Germinal center (tissue), 1 donor: ENCODE measurements at regions not wholly inside any gene's neighbourhood (a gene's known extent, or its start where the extent isn't known, plus 50 kb on each side); places are given as distances from the start of the nearest gene placed in this dataset.

ENCODE experiments used
- DNase-seq: peaks from one replicate; pipeline ENCODE4 v3.0.0; 2012; ENCODE audit warnings: mixed read lengths, low spot score

DNA sequence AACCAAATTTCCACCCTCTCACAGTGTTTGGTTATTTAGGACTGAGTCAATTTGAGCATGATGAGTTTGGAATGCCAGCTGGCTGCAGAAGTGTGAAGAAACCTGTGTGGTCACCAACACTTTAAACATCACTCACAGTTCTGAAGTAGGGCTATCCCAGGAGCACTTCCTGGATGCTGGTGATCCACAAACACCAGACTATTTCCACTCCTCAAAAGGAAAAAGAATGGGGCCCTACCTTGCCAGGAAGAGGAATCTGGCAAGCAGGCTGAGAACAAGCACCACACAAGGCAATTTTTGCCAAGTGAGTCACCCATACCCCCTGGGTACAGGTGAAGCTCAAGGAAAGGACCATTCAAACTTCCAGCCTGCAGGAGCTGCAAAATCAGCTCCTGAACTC is 294.2 kb upstream of the PTGER4 start:
- no peak for DNase-seq

- DNase-seq: no peak
Observed at GRCh38 chr5:40384782-40385390, 294.8 kb upstream of the PTGER4 start.

GRCh38 chr5:40383749-40384651 is 295.7 kb upstream of the PTGER4 start:
- no peak for DNase-seq

DNA sequence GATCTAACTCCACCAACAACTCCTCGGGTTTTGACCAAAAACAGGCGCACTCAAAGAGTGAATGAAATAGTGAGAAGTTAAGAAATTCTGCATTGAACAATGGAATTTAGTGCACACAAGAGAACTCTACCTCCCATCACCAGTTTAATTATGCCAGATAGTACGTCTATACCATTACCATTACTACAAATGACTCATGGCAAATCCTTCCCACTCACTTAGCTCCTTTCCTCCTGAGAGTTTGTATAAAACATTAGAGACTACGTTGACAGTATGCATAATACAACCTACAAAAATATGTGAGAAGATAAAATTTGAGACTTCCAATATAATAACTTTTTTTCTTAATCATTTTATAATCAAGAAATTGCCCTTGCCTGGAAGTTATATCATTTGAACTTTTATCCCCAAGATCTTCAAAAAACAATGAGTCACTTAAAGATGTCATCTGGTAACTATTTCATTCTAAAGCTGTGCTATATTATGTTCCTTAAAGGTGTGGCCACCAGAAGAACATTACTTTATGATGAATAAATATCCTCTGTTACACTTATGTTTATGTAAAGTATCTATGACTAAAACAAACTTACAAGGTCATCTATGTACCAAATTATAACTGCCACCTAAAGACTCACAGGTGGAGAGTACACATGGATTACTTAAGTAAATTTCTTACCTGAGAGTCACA is 297.9 kb upstream of the PTGER4 start:
- no peak for DNase-seq

- DNase-seq: no peak
Observed at GRCh38 chr5:40381016-40381415, 298.7 kb upstream of the PTGER4 start.

DNA sequence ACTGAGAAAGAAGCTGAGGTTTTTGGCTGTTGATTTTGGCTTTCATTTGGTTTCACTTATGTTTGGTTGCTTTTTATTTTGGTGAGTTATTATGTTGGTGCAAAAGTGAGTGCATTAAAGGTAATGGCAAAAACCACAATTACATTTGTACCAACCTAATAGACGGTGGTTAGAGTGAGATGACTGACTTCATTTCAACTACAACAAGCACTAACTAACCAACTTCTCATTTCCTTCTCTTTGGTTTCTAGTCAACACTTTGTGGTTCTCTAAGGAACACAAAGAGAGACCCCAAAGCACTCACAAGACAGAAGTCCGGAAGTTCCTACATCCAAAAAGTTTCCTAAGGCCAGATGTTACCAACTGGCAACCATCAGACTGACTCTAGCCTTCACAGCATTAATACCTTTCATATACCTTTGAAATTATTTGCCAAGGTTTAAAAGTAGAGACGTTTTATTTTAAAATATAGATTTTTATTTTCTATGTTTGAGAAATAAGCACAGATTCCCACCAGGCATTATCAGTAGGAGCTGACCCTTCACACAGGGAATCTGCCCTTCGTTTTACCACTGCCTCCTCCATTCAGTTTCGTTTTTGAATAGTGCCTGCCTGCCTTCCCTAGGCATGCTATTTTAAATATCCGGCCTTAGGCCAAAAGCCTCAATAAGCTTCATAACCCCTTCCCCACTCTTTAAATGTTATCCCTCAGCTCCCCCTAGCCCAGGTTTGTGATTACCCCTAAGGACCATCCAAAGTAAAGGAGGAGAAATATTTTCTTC is 301.1 kb upstream of the PTGER4 start:
- DNase-seq: no peak

DNA sequence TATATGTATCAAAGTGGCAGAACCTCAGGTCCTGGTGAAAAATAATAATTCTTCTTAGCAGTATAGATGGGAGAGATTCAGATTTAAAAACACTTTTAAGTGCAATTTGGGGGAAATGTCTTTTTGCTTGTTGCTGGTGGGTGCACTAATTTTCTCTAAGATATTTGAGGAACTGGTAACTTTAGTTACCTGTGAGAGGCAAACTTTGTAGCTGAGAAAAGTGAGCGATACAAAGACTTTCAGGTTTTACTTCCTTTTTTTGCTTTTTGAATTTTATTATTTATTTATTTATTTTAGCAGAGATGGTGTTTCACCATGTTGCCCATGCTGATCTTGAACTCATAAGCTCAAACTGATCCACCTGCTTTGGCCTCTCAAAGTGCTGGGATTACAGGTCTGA is 303.1 kb upstream of the PTGER4 start:
- DNase-seq: peak; percentile 22

DNA sequence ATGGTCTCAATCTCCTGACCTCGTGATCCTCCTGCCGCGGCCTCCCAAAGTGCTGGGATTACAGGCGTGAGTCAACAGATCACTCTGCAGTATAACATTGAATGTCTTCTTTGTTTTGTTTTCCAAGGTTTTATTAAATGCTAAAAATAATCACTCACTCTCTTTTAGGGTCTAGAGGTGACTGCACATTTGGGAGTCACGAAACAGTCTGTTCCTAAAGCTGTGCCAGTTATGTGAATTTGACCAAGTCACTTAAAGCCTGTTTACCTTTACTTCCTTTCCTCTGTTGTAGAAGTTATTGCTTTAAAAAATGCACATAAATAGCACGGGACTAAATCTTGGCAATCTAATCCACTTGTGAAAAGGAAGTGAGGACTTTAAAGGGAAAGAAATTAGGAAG is 304.9 kb upstream of the PTGER4 start:
- DNase-seq: no peak

GRCh38 chr5:40368200-40368599 is 311.5 kb upstream of the PTGER4 start:
- DNase-seq: no peak

DNA sequence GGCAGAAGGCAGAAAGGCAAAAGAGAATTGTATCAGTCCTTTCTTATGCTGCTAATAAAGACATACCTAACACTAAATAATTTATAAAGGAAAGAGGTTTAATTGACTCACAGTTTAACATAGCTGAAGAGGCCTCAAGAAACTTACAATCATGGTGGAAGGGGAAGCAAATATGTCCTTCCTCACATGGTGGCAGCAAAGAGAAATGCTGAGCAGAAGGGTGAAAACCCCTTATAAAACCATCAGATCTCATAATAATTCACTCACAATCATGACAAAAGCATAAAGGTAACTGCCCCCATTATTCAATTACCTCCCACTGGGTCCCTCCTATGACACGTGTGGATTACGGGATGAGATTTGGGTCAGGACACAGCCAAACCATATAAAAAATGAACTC is 312.5 kb upstream of the PTGER4 start:
- DNase-seq: no peak

- DNase-seq: no peak
Observed at GRCh38 chr5:40365342-40366330, 314.1 kb upstream of the PTGER4 start.

GRCh38 chr5:40364441-40364840 is 315.3 kb upstream of the PTGER4 start:
- DNase-seq: no peak

GRCh38 chr5:40361378-40361777 is 318.3 kb upstream of the PTGER4 start:
- no peak for DNase-seq

GRCh38 chr5:40360685-40361084 is 319.0 kb upstream of the PTGER4 start:
- no peak for DNase-seq

GRCh38 chr5:40359832-40360231 is 319.9 kb upstream of the PTGER4 start:
- DNase-seq: no peak

- DNase-seq: no peak
Observed at GRCh38 chr5:40359093-40359492, 320.6 kb upstream of the PTGER4 start.

DNA sequence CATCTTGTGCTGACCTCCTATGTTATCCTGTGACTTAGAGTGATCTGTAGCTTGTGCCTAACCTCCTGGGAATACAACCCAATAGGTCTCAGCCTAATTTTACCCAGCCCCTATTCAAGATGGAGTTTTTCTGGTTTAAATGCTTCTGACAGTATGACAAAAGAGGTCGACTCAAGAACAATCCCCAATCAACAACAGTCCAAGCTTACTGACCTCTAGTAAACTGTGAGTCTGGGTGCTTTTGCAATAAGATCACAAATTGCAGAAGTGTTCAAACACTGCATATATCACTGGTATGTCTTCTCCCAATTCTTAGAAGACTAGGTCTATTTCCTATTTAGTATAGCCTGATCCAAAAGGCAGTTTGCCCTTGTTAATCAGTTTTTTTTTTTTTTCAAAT is 323.5 kb upstream of the PTGER4 start:
- no peak for DNase-seq

DNA sequence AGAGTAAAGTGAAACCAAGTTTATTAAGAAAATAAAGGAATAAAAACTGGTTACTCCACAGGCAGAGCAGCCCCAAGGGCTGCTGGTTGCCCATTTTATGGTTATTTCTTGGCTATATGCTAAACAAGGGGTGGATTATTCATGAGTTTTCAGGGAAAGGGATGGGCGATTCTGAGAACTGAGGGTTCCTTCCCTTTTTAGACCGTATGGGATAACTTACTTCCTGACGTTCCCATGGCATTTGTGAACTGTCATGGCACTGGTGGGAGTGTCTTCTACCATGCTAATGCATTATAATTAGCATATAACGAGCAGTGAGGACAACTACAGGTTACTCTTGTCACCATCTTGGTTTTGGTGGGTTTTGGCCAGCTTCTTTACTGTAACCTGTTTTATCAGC is 323.9 kb upstream of the PTGER4 start:
- DNase-seq: no peak

DNA sequence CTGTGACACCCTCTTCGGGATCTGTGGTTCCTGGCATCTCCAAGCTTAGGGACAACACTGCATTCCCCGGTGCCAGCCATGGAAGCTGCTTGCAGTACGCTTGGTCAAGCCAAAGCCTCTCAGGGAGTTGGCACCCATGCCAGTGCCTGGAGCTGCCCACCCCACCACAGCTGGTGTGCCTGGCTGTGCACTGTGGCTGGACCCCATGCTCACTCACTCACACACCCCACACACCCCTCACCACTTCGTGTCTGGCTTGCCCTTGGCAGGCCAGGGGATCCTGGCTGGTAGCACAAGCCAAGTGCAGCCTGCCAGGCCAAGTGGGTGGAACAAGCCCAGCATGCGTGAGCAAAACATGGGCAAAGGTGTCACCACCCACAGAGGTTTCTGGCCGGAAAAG is 324.5 kb upstream of the PTGER4 start:
- DNase-seq: no peak

GRCh38 chr5:40354171-40354570 is 325.5 kb upstream of the PTGER4 start:
- DNase-seq: no peak

DNA sequence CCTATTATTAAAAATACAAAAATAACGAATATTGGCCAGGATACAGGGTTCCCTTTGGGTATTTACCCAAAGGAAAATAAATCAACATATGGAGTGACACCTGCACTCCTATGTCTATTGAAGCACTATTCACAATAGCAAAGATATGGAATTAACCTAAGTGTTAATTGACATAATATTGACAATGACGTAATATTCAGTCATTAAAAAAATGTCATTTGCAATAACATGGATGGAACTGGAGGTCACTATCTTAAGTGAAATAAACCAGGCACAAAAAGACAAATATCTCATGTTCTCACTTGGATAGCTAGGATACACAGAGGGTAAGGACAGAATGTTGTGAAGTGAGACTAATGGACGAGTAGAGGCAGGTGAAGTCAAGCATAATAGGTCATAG is 326.3 kb upstream of the PTGER4 start:
- DNase-seq: no peak
